ENCODE measurements at regions not wholly inside any gene's neighbourhood (a gene's known extent, or its start where the extent isn't known, plus 50 kb on each side); places are given as distances from the start of the nearest gene placed in this dataset.

DNA sequence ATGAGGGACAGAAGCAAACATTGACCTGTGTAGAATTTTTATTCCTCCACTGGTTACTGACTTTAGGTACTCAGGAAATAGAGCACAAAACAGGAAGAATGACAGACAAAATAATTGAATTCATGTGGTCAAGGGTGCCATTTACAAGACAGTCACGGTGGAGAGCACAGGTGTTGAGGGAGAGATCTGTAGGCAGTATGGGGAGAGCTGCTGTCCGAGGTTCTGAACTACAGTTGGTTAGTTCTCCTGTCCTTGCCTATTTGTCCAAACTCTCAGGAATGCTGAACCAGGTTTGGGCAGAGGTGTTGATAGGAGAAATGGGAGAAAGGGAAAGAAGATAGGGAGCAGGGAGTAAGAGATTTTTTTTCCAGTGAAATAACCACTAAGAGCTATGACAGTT, 178.5 kb upstream of the ZBTB20 start:
- peak; percentile 24 to 58 (median 43) for DNase-seq

DNA sequence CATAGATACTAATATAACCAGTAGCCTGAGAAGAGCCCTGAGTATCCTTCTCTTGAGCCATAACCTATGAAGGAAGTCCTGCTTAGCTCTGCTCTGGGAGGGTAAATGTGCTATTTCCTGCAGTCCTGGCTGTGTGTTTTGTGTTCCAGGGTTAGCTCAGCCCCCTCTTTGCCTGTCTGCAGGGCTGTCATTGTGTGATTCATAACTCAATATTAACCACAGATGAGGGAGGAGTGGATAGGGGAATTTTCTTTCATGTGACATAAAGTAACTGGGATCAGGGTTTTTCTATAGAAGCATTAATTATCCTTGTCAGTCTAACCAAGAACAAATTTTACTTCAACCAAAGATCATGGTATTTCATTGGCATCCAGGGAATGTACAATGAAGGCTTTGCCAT, 183.3 kb upstream of the ZBTB20 start:
- DNase-seq: peak in 1 of 3 donors; percentile 55

DNA sequence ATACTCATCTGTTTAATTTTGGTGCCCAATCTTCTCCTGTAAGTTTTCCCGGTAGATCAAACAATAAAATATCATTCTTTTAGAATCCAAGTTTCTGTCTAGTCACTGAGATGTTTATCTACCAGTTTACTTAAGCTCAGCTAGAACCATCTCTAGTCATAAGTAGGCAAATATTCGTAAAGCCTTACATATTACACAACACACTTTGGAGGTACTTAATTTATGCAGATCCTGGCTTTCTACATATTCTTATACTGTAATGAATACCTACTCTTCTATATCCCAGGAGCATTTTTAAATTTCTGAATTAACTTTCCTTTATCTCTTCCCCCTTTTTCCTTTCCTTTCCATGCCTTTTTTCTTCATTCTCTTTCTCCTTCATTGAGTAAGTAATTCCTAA, 185.9 kb upstream of the ZBTB20 start:
- DNase-seq: no peak

GRCh38 chr3:115336836-115337235, 189.7 kb upstream of the ZBTB20 start:
- no peak for DNase-seq

GRCh38 chr3:115340586-115340985, 193.5 kb upstream of the ZBTB20 start:
- DNase-seq: no peak

GRCh38 chr3:115341208-115341607, 194.1 kb upstream of the ZBTB20 start:
- peak in 1 of 3 donors; percentile 47 for DNase-seq

DNA sequence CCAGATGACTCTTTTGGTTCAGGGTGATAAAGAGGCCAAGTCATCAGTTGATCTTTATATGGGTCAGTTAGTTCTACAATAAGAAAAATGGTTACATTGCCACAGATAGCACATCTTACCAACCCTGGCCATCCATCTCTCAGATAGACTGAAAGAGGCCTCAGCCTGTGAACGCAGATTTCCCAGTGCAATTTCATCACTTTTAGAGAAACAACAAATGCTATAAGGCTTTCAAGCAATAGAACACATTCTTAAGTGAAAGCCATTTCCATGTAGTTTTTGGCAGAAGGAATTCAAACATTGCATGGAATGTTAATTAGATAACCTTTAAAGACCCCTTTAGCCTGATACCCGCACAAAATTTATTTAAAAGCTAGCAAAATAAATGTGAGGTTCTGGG, 200.6 kb upstream of the ZBTB20 start:
- DNase-seq: no peak

DNA sequence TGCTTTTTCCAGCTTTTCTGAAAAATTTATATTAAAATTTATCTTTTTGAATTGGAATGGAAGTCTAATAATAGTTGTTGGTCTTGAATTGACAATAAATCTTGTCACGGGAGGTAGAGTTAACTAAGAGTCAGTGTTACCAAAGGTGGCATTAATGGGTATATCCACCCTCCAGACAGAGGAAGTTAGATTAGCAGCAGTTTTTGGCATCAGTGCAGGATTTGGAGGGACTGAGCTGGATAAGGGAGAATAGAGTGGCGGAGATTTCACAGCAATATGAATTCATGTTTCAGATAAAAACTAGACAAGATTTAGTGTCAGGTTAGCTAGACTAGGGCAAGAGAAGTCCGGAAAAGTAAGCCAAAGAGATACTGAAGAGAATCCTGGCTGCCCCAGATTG, 201.3 kb upstream of the ZBTB20 start:
- no peak for DNase-seq

- no peak for DNase-seq
Measured at GRCh38 chr3:115348951-115349745, 202.1 kb upstream of the ZBTB20 start.

DNA sequence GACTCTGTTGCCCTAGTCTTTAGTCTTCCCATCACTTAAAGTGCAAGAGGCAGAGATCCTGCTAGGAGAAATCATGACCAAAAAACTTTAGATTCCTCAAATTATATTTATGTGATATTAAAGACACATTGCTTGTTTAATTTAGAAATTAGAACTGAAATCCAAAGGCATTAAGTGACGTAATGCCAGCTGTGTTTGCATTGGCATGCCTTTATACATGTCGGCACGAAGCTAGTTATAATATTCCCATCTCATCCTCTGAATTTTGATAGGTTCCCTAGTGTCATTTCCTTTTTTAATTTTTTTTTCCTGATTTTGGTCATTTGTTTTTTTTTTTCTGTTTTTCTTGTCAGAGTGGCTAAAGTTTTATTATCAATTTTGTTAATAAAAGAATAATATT, 203.5 kb upstream of the ZBTB20 start:
- peak in 1 of 3 donors; percentile 8 for DNase-seq

GRCh38 chr3:115351193-115351592, 204.1 kb upstream of the ZBTB20 start:
- no peak for DNase-seq

DNA sequence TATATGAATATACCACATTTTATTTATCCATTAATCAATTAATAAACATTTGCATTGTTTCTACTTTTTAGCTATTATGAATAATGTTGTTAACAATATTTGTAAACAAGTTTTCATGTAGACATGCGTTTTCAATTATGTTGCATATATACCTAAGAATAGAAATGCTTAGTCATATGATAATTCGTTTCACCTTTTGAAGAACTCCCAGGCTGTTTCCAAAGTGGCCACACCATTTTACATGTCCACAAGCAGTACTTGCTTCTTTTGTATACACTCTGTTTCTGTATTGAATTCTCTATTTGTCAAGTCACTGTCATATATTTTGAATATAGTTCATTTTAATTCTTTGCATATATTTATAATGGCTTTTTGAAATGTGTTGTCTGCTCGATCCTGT, 206.9 kb upstream of the ZBTB20 start:
- DNase-seq: no peak

GRCh38 chr3:115357456-115357855, 210.4 kb upstream of the ZBTB20 start:
- DNase-seq: no peak

DNA sequence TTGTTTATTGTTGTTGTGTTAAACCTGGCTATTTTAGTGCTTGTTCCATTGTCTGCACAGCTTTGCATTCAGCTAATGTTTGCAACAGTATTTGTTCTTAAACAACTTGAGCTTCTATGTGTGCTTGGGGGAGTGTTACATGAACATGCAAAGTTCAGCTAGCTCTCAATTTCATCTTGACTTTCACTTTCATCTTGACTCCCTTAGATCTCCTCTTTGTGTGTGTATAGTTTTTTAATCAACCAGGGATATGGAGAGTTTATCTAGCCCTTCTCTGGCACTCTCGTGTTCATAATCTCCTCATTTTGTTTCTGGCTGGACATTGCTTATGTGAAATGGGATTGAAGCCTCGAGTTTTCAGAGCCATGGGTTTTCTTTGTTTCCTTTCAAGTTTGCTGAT, 212.4 kb upstream of the ZBTB20 start:
- no peak for DNase-seq

DNA sequence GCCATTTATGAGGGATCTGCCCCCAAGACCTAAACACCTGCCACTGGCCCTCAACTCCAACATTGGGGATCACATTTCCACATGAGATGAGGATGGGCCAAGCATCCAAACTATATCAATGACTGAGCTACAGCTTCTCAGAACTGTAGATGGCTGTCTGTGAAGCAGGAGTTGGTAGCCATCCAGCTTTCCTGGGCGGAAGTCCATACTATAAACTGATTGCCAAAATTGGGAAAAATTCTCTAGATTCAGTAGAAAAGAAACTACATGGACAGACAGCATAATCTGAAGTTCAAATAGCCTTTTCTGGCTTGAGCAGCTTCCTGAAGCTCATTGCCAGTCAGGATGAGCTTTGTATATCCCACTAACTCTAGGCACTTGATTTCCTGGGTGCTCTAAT, 214.7 kb upstream of the ZBTB20 start:
- peak; percentile 8 to 50 (median 43) for DNase-seq

DNA sequence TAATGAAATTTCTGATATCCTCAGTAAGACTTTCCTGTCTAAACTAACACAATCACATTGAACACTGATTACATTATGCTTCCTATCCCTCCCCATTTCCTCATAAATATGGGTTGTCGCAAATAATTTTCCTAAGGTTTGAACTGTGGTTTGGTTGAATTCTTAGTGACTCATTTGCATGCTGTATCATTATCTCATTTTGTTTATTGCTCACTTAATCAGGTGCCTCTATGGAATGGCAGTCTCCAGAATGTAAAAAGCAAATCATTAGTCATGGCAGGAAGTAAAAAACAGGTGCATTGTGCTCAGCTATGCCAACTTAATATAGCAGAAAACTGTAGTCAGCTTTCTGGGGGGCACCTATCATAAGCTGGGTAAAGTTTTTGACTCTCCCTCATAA, 216.0 kb upstream of the ZBTB20 start:
- DNase-seq: no peak

- DNase-seq: no peak
Measured at GRCh38 chr3:115369021-115369420, 221.9 kb upstream of the ZBTB20 start.

GRCh38 chr3:115375362-115375761, 228.3 kb upstream of the ZBTB20 start:
- no peak for DNase-seq

DNA sequence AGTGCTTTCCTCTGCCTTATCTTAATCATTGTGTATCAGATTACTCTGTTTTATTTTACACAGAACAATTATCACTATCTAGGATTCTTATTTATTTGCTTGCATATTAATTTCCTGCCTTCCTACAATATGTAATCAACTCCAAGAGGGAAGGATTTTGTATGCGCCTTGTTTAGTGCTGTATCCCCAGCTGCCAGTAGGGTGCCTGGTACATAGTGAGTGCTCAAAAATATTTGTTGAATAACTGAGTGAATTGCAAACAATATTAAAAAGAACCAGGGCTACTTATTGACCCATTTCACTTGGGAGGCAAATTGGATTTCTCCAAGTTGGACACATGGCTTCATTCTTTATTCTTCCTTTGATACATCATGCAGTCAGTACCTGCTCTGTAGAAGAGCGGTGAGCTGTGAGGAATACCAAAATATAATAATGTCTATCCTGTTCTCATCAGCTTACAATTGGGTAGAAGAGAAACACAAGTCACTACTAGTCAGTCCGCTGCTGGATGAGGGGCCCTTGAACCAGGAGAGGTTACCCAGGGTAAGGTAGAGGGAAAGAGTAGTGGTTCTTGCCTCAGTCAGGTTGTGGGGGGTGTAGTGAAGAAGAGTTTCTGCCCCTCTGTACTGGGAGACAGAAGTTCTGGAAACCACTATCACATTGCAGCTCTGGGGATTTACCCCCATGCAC, 233.9 kb upstream of the ZBTB20 start:
- DNase-seq: no peak

DNA sequence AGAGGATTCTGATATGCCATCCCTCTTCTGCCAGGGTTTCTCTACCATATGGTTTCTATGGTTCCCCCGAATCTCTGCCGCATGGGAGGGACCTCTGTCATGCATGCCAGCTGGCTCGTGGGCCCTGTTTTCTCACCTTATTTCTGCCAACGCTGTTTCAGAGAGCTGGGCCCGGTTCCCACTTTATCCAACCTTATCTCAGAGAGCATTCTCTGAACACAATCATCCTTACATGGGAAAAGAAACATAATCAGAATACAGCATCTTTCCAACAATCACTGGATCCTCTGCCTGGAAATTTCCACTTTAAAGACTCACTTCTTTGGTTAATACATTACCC, 234.5 kb upstream of the ZBTB20 start:
- no peak for DNase-seq

GRCh38 chr3:115381931-115382330, 234.8 kb upstream of the ZBTB20 start:
- DNase-seq: no peak

DNA sequence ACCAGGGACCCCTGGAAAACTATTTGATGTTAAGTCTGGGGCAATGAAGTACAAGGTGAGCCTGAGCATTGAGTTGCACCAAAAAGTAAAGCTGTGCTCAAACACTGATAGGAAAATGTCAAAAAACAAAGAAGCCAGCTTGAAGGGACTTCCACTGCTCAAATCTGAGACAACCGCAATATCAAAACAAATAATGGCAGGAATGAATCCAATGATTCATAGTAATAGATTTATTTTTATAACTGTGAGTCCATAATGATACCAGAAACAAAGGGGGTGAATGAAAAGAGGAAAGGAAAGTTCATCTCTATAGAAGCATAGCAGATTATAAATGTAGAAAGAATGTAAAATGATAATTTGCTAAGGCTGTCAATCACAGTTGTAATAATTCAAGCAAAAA, 237.3 kb upstream of the ZBTB20 start:
- no peak for DNase-seq
